A172 (cell line): ENCODE measurements at regions not wholly inside any gene's neighbourhood (a gene's known extent, or its start where the extent isn't known, plus 50 kb on each side); places are given as distances from the start of the nearest gene placed in this dataset.
"Not testable (repeated sequence)": the region's sequence is repeated elsewhere in the genome, so short reads cannot be mapped to it uniquely, and the experiment has no call there.

Experiments used
- DNase-seq: peaks from one replicate; pipeline ENCODE4 v3.0.0-alpha.2; 2015; ENCODE audit warnings: low spot score

- DNase-seq, result no peak
Observed at GRCh38 chr18:78873926-78874500, 105.6 kb upstream of the SALL3 start.

- no peak for DNase-seq
Observed at GRCh38 chr18:78875016-78875777, 104.4 kb upstream of the SALL3 start.

GRCh38 chr18:78875778-78876650 lies 103.6 kb upstream of the SALL3 start:
- DNase-seq, result no peak

GRCh38 chr18:78876868-78877267 lies 102.8 kb upstream of the SALL3 start:
- DNase-seq, result no peak

- DNase-seq, result no peak
Observed at GRCh38 chr18:78878335-78878734, 101.3 kb upstream of the SALL3 start.

GRCh38 chr18:78879072-78879883 lies 100.3 kb upstream of the SALL3 start:
- DNase-seq, result not testable (repeated sequence)

GRCh38 chr18:78882585-78882984 lies 97.0 kb upstream of the SALL3 start:
- no peak for DNase-seq

GRCh38 chr18:78883501-78883900 lies 96.1 kb upstream of the SALL3 start:
- no peak for DNase-seq

- DNase-seq, result no peak
Observed at GRCh38 chr18:78884502-78884901, 95.1 kb upstream of the SALL3 start.

GRCh38 chr18:78889250-78889649 lies 90.4 kb upstream of the SALL3 start:
- no peak for DNase-seq

GRCh38 chr18:78890388-78890787 lies 89.2 kb upstream of the SALL3 start:
- DNase-seq, result no peak

- DNase-seq, result no peak
Observed at GRCh38 chr18:78891185-78891762, 88.3 kb upstream of the SALL3 start.

GRCh38 chr18:78892177-78892576 lies 87.4 kb upstream of the SALL3 start:
- DNase-seq, result no peak

GRCh38 chr18:78892721-78893120 lies 86.9 kb upstream of the SALL3 start:
- no peak for DNase-seq

GRCh38 chr18:78893281-78894032 lies 86.2 kb upstream of the SALL3 start:
- no peak for DNase-seq

GRCh38 chr18:78894033-78894305 lies 85.6 kb upstream of the SALL3 start:
- DNase-seq, result no peak

- DNase-seq, result no peak
Observed at GRCh38 chr18:78895207-78896001, 84.2 kb upstream of the SALL3 start.

- no peak for DNase-seq
Observed at GRCh38 chr18:78896111-78896905, 83.3 kb upstream of the SALL3 start.

- DNase-seq, result no peak
Observed at GRCh38 chr18:78898066-78898465, 81.6 kb upstream of the SALL3 start.
